NCI-H1694 (cell line): ENCODE measurements at regions not wholly inside any gene's neighbourhood (a gene's known extent, or its start where the extent isn't known, plus 50 kb on each side); places are given as distances from the start of the nearest gene placed in this dataset.
"Not testable (repeated sequence)": the region's sequence is repeated elsewhere in the genome, so short reads cannot be mapped to it uniquely, and the experiment has no call there.

Experiments
- DNase-seq: peaks from one replicate; lab custom pipeline; 2025; lab: John Stamatoyannopoulos, UW

- DNase-seq, result no peak
These were observed 98.5 kb upstream of the UXS1 start for GRCh38 chr2:106292627-106293026.

GRCh38 chr2:106288873-106289272 lies 94.8 kb upstream of the UXS1 start:
- no peak for DNase-seq

- no peak for DNase-seq
These were observed 91.2 kb upstream of the UXS1 start for GRCh38 chr2:106285237-106285829.

- DNase-seq, result no peak
These were observed 90.6 kb upstream of the UXS1 start for GRCh38 chr2:106284691-106285202.

GRCh38 chr2:106284255-106284654 lies 90.2 kb upstream of the UXS1 start:
- DNase-seq, result no peak

- not testable (repeated sequence) for DNase-seq
These were observed 89.4 kb upstream of the UXS1 start for GRCh38 chr2:106283228-106284152.

- no peak for DNase-seq
These were observed 88.5 kb upstream of the UXS1 start for GRCh38 chr2:106282462-106283170.

- DNase-seq, result not testable (repeated sequence)
These were observed 87.9 kb upstream of the UXS1 start for GRCh38 chr2:106281907-106282430.

- no peak for DNase-seq
These were observed 86.8 kb upstream of the UXS1 start for GRCh38 chr2:106280722-106281446.

GRCh38 chr2:106280224-106280623 lies 86.1 kb upstream of the UXS1 start:
- DNase-seq, result no peak

GRCh38 chr2:106278112-106278876 lies 84.2 kb upstream of the UXS1 start:
- DNase-seq, result no peak

- no peak for DNase-seq
These were observed 83.3 kb upstream of the UXS1 start for GRCh38 chr2:106277426-106277825.

- no peak for DNase-seq
These were observed 81.9 kb upstream of the UXS1 start for GRCh38 chr2:106275971-106276370.

- no peak for DNase-seq
These were observed 80.6 kb upstream of the UXS1 start for GRCh38 chr2:106274668-106275067.

GRCh38 chr2:106272216-106272807 lies 78.2 kb upstream of the UXS1 start:
- no peak for DNase-seq

GRCh38 chr2:106270471-106270891 lies 76.4 kb upstream of the UXS1 start:
- no peak for DNase-seq

GRCh38 chr2:106269591-106270291 lies 75.6 kb upstream of the UXS1 start:
- no peak for DNase-seq

GRCh38 chr2:106267997-106268396 lies 73.9 kb upstream of the UXS1 start:
- no peak for DNase-seq

- DNase-seq, result no peak
These were observed 67.8 kb upstream of the UXS1 start for GRCh38 chr2:106261871-106262321.

- DNase-seq, result not testable (repeated sequence)
These were observed 64.8 kb upstream of the UXS1 start for GRCh38 chr2:106258859-106259258.
